IMR-90 (cell line): ENCODE measurements at regions not wholly inside any gene's neighbourhood (a gene's known extent, or its start where the extent isn't known, plus 50 kb on each side); places are given as distances from the start of the nearest gene placed in this dataset.

Experiments used
- ATAC-seq: fragments of 200-7000 bp; cut with Tn5 transposase; 2 replicates; pipeline ENCODE4 v1.9.1; 2020; ENCODE audit warnings: low read depth, mild to moderate bottlenecking, moderate library complexity
- BruUV-seq: library from RNA; stranded (reverse); fragments of 400-500 nt; replicated peaks from 2 replicates; lab custom pipeline; 2021; lab: Mats Ljungman, UMichigan
- CTCF ChIA-PET: fragments of 300-600 bp; formaldehyde crosslinking; extraction: SDS; loops from one replicate; lab custom pipeline; 2021; ENCODE audit warnings: antibody characterized with exemption; lab: Yijun Ruan, JAX
- POLR2A ChIA-PET: fragments of 300-600 bp; sonication (Branson Sonifier 250); formaldehyde crosslinking; loops from one replicate; lab custom pipeline; 2022; ENCODE audit warnings: antibody characterized with exemption; ENCODE audit not compliant: unreplicated experiment; lab: Charles Lee
- DNase-seq: peaks from one replicate; pipeline ENCODE4 v3.0.0; 2013
- H2AFZ ChIP-seq: replicated peaks from 2 replicates; pipeline ENCODE3; 2013; ENCODE audit warnings: low read length, mild to moderate bottlenecking; ENCODE audit not compliant: poor library complexity
- H2AK5ac ChIP-seq: 2 replicates; pipeline ENCODE4 v1.6.1; 2013; ENCODE audit warnings: low read depth, low read length, inconsistent platforms
- H2AK9ac ChIP-seq: replicated peaks from 2 replicates; pipeline ENCODE3; 2013; ENCODE audit warnings: mild to moderate bottlenecking, low read depth, low read length, moderate library complexity; ENCODE audit not compliant: poor library complexity
- H2BK120ac ChIP-seq: 2 replicates; pipeline ENCODE4 v1.6.1; 2013; ENCODE audit warnings: low read depth, low read length, inconsistent platforms
- H2BK15ac ChIP-seq: 3 replicates; pipeline ENCODE4 v1.6.1; 2013; ENCODE audit warnings: low read depth, low read length, inconsistent platforms
- H2BK20ac ChIP-seq: 2 replicates; pipeline ENCODE4 v1.6.1; 2013; ENCODE audit warnings: low read depth, mild to moderate bottlenecking, inconsistent platforms, low read length, moderate library complexity
- H2BK5ac ChIP-seq: 2 replicates; pipeline ENCODE4 v1.6.1; 2013; ENCODE audit warnings: mild to moderate bottlenecking, low read depth, low read length, inconsistent platforms; ENCODE audit not compliant: poor library complexity, severe bottlenecking
- H3K14ac ChIP-seq: replicated peaks from 2 replicates; pipeline ENCODE4 v1.6.1; 2013; ENCODE audit warnings: low read depth, low read length, inconsistent platforms
- H3K18ac ChIP-seq: 2 replicates; pipeline ENCODE4 v1.6.1; 2013; ENCODE audit warnings: low read depth, low read length, control low read depth
- H3K23ac ChIP-seq: 2 replicates; pipeline ENCODE4 v1.6.1; 2013; ENCODE audit warnings: low read depth, low read length, inconsistent platforms
- H3K27ac ChIP-seq: 2 replicates; pipeline ENCODE4 v1.5.1; 2013; ENCODE audit warnings: mild to moderate bottlenecking, control low read depth, low read length; ENCODE audit not compliant: insufficient read depth
- H3K27me3 ChIP-seq: 2 replicates; pipeline ENCODE4 v1.6.1; 2013; ENCODE audit warnings: low read length; ENCODE audit not compliant: control insufficient read depth, insufficient read depth
- H3K36me3 ChIP-seq: 2 replicates; pipeline ENCODE4 v1.6.1; 2013; ENCODE audit warnings: low read length, mixed read lengths; ENCODE audit not compliant: control insufficient read depth, insufficient read depth
- H3K4ac ChIP-seq: 2 replicates; pipeline ENCODE4 v1.6.1; 2013; ENCODE audit warnings: low read depth, low read length, inconsistent platforms
- H3K4me1 ChIP-seq: 2 replicates; pipeline ENCODE4 v1.6.1; 2013; ENCODE audit warnings: low read length, mixed read lengths; ENCODE audit not compliant: control insufficient read depth, insufficient read depth
- H3K4me2 ChIP-seq: 2 replicates; pipeline ENCODE4 v1.6.1; 2013; ENCODE audit warnings: low read depth, mild to moderate bottlenecking, control low read depth, low read length, moderate library complexity
- H3K4me3 ChIP-seq: 2 replicates; pipeline ENCODE4 v1.5.1; 2013; ENCODE audit warnings: low read depth, mild to moderate bottlenecking, control low read depth, low read length, moderate library complexity; ENCODE audit not compliant: insufficient read depth
- H3K56ac ChIP-seq: 2 replicates; pipeline ENCODE4 v1.6.1; 2013; ENCODE audit warnings: low read length, inconsistent platforms; ENCODE audit not compliant: insufficient read depth; ENCODE audit errors: extremely low read depth
- H3K79me1 ChIP-seq, 2 experiments: 2 replicates each; pipeline ENCODE4 v1.6.1; 2013; ENCODE audit warnings: low read length in 2 of 2, inconsistent platforms in 1 of 2, low read depth in 1 of 2
- H3K9ac ChIP-seq: 2 replicates; pipeline ENCODE4 v1.6.1; 2013; ENCODE audit warnings: low read depth, low read length, control low read depth
- H3K9me1 ChIP-seq: 2 replicates; pipeline ENCODE4 v1.6.1; 2013; ENCODE audit warnings: low read length, inconsistent platforms; ENCODE audit not compliant: insufficient read depth
- H3K9me3 ChIP-seq: 2 replicates; pipeline ENCODE4 v1.6.1; 2013; ENCODE audit warnings: low read length; ENCODE audit not compliant: control insufficient read depth, insufficient read depth
- H4K20me1 ChIP-seq: 2 replicates; pipeline ENCODE4 v1.6.1; 2013; ENCODE audit warnings: low read length, inconsistent platforms; ENCODE audit not compliant: insufficient read depth
- H4K5ac ChIP-seq: 2 replicates; pipeline ENCODE4 v1.6.1; 2013; ENCODE audit warnings: mild to moderate bottlenecking, low read depth, low read length, control low read depth
- H4K8ac ChIP-seq, 2 experiments: 2 replicates each; pipeline ENCODE4 v1.6.1; 2013; ENCODE audit warnings: low read depth in 2 of 2, low read length in 2 of 2, control low read depth in 1 of 2, inconsistent platforms in 1 of 2
- H4K91ac ChIP-seq: 2 replicates; pipeline ENCODE4 v1.6.1; 2013; ENCODE audit warnings: low read depth, low read length, inconsistent platforms; ENCODE audit not compliant: insufficient read depth
- BHLHE40 ChIP-seq: fragments of 150-350 bp; IDR thresholded peaks from 2 replicates; pipeline ENCODE4 v1.6.1; 2016; ENCODE audit warnings: mild to moderate bottlenecking, low read depth, low read length
- CTCF ChIP-seq: conservative IDR thresholded peaks from 2 replicates; pipeline ENCODE4 v1.5.1; 2012; ENCODE audit warnings: mild to moderate bottlenecking, low read depth, low read length, improper control_type of control experiment
- ELK1 ChIP-seq: fragments of 150-350 bp; IDR thresholded peaks from 2 replicates; pipeline ENCODE4 v1.6.1; 2016; ENCODE audit warnings: low read depth, mild to moderate bottlenecking, low read length, moderate library complexity, borderline replicate concordance
- FOS ChIP-seq: fragments of 150-350 bp; IDR thresholded peaks from 2 replicates; pipeline ENCODE4 v1.6.1; 2016; ENCODE audit warnings: low read depth, low read length
- MXI1 ChIP-seq: IDR thresholded peaks from 2 replicates; pipeline ENCODE4 v1.6.1; 2012; ENCODE audit warnings: low read depth, mild to moderate bottlenecking, low read length, moderate library complexity, borderline replicate concordance
- NFE2L2 ChIP-seq: fragments of 150-350 bp; IDR thresholded peaks from 2 replicates; pipeline ENCODE4 v1.6.1; 2016; ENCODE audit warnings: low read depth, mild to moderate bottlenecking, low read length
- RCOR1 ChIP-seq: IDR thresholded peaks from 2 replicates; pipeline ENCODE4 v1.6.1; 2012; ENCODE audit warnings: mild to moderate bottlenecking, low read length, improper control_type of control experiment; ENCODE audit not compliant: insufficient replicate concordance
- RFX5 ChIP-seq: IDR thresholded peaks from 2 replicates; pipeline ENCODE4 v1.8.0; 2012; ENCODE audit warnings: low read depth, mild to moderate bottlenecking, low read length, moderate library complexity
- USF2 ChIP-seq: fragments of 150-350 bp; IDR thresholded peaks from 2 replicates; pipeline ENCODE4 v1.6.1; 2017; ENCODE audit warnings: mild to moderate bottlenecking, antibody characterized with exemption, low read length, low read depth
- dilution Hi-C: fragments of 300-500 bp; cut with HindIII; formaldehyde crosslinking; loops from one replicate; pipeline ENCODE4 v1.14.3; 2018; ENCODE audit warnings: low sequenced_read_pairs; ENCODE audit not compliant: unreplicated experiment
- in situ Hi-C: fragments of 300-500 bp; cut with MboI; formaldehyde crosslinking; loops from 3 replicates; pipeline ENCODE4 v1.14.3; 2019; ENCODE audit warnings: low sequenced_read_pairs, inconsistent platforms, mixed read lengths
- intact Hi-C: fragments of 100-400 bp; cut with micrococcal nuclease; formaldehyde crosslinking; loops from 2 replicates; pipeline ENCODE4 v1.10.0; 2022

GRCh38 chr2:17070711-17071110 is 405.1 kb upstream of the CYRIA start:
- Histone ChIP-seq H3K23ac (no peak overlapping the region), H3K9ac (no peak overlapping the region), H3K4me1 (no peaks in the 10 kb centered on the region), H3K14ac (no peak overlapping the region), H2BK15ac (no peak overlapping the region), H3K9me3 (peaks cover 9% of the 10 kb centered on the region), H2BK20ac (no peak overlapping the region), H3K27me3 (no peaks in the 10 kb centered on the region), H3K36me3 (no peaks in the 10 kb centered on the region), H2AK9ac (no peak overlapping the region), H3K9me1 (no peaks in the 10 kb centered on the region), H4K8ac (no peak overlapping the region), H3K4me3 (no peak overlapping the region), H4K91ac (no peak overlapping the region), H3K79me1 (no peaks in the 10 kb centered on the region), H3K4ac (no peak overlapping the region), H4K20me1 (no peaks in the 10 kb centered on the region), H2BK120ac (no peak overlapping the region), H3K18ac (no peak overlapping the region), H2AFZ (no peak overlapping the region), H3K56ac (no peak overlapping the region), H4K5ac (no peak overlapping the region), H2AK5ac (no peak overlapping the region), H3K27ac (no peak overlapping the region), H2BK5ac (no peak overlapping the region), H3K4me2 (no peak overlapping the region)
- in situ Hi-C loops (no loop called here), intact Hi-C loops (no loop called here), dilution Hi-C loops (no loop called here)
- TF ChIP-seq RFX5 (no peak), NFE2L2 (no peak), ELK1 (no peak), RCOR1 (no peak), BHLHE40 (no peak), MXI1 (no peak), FOS (no peak), CTCF (no peak), USF2 (no peak)
- ChIA-PET CTCF (no interaction called here), POLR2A (no interaction called here)
- no peak for ATAC-seq
- no peak for DNase-seq
- no TSS peak for BruUV-seq
